GM10266 (cell line): ENCODE measurements at regions not wholly inside any gene's neighbourhood (a gene's known extent, or its start where the extent isn't known, plus 50 kb on each side); places are given as distances from the start of the nearest gene placed in this dataset.

Experiments used
- DNase-seq: peaks from one replicate; pipeline ENCODE4 v3.0.0; 2012; ENCODE audit errors: extremely low spot score
- TF ChIP-seq, protein P1 (sequence below): IDR thresholded peaks from 2 replicates; pipeline ENCODE4 v1.5.1; 2012; ENCODE audit warnings: mild to moderate bottlenecking, low read depth; ENCODE audit not compliant: control insufficient read depth, insufficient read depth; ENCODE audit errors: missing control alignments

DNA sequence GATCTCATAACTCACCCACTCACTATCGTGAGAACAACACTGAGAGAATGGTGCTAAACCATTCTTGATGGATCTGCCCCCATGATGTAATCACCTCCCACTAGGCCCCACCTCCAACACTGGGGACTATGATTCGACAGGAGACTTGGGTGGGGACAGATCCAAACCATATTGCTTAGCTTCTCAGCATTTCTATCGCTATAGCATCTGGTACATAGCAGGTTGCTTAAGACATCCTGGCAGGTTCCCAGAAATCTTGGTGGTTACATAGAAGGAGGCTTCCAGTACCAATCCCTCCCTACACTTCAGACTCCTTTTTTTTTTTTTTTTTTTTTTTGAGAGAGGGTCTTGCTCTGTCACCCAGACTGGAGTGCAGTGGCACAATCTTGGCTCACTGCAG lies 487.8 kb downstream of the EDEM1 start:
- TF ChIP-seq, protein P1, sequence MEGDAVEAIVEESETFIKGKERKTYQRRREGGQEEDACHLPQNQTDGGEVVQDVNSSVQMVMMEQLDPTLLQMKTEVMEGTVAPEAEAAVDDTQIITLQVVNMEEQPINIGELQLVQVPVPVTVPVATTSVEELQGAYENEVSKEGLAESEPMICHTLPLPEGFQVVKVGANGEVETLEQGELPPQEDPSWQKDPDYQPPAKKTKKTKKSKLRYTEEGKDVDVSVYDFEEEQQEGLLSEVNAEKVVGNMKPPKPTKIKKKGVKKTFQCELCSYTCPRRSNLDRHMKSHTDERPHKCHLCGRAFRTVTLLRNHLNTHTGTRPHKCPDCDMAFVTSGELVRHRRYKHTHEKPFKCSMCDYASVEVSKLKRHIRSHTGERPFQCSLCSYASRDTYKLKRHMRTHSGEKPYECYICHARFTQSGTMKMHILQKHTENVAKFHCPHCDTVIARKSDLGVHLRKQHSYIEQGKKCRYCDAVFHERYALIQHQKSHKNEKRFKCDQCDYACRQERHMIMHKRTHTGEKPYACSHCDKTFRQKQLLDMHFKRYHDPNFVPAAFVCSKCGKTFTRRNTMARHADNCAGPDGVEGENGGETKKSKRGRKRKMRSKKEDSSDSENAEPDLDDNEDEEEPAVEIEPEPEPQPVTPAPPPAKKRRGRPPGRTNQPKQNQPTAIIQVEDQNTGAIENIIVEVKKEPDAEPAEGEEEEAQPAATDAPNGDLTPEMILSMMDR = no peak
- no peak for DNase-seq

DNA sequence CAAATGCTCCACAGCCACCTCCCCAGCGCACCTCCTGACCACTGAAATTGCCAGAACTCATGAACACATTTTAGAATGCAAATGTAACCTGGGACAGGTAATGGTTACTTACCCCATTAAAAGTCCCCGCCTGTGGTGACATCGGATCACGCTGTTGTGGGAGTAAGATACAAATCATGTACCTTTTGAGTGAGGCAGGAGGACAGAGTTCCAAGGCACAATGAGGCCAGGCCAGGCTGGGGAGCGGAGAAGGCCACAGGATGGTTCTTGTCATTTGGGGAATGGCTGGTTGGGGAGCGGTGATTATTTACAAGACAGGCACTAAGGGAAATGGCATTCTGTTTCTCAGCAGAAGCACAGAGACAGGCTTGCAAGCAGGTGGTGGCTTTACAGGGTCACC lies 490.0 kb downstream of the EDEM1 start:
- no peak for DNase-seq
- TF ChIP-seq, protein P1 = no peak

DNA sequence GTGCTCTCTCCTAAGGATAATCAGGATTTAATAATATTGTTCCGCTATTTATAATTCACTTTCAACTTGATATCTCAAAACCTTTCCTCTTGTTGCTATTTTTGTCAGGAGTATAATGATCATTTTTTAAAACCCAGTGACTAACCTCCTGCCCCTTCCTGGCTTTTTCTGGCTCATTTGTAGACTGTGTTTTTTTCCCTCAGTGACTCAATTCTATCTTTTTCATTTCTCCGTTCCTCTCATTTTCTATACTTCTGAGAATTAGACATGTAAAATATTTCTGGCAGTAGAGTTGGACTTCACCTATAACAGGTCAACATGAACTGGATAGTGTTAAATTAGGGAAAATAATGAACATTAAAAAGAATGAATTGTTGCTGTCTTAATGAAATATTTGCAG lies 490.7 kb downstream of the EDEM1 start:
- TF ChIP-seq, protein P1 = no peak
- DNase-seq = no peak

DNA sequence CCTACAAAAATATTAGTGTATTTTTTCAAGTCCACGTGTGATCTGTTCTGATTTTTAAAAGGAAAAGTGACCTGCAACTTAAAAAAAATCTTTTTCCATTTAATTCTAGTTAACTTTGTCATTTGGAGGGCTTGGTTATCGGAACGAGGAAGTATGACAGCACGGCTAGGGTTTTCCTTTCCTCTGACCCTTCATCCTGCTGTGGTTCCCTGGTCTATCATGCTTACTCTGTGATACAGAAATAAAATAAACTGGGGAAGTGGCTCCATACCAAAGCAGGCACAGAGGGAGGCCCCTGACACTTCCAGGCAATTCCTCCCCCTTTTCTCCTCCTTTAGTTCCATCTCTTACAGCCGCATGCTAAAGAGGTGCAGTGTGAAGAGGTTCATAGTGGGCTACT lies 491.3 kb downstream of the EDEM1 start:
- no peak for DNase-seq
- TF ChIP-seq, protein P1 = no peak

DNA sequence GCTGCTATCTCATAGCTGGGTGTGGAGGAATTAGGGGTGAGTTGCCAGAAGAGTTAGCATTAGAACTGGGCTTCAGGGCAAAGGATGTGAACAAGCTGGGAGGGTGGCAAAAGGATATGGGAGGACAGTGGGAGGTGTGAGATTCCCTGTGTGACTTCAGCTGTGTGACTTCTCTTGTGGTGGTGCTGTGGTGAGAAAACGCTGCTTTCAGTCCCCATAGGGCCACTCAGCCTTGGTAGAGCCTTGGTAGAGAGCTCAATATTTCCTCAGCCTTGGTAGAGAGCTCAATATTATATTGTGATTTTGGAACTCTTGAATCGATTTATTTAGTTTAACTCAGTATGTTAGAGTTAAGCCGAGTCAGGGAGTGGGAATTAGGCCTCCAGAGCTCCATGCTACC lies 499.7 kb downstream of the EDEM1 start:
- DNase-seq = no peak
- TF ChIP-seq, protein P1 = no peak

DNA sequence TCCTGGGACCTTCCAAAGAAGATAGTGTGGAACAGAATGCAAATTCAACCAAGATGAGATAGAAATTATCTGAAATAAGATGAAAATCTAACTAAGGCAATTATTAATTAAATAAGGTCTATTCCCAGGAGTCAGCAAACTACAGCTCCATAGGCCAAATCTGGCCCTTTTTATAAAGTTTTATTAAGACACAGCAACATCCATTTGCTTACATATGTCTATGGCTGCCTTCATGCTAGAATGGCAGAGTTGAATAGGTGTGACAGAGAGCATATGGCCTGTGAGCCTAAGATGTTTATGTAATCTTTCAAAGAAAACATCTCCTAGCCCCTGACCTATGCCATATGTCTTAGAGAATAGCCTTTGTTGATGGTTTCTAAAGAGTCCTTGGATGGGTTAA lies 503.0 kb downstream of the EDEM1 start:
- DNase-seq = no peak
- TF ChIP-seq, protein P1 = no peak

DNA sequence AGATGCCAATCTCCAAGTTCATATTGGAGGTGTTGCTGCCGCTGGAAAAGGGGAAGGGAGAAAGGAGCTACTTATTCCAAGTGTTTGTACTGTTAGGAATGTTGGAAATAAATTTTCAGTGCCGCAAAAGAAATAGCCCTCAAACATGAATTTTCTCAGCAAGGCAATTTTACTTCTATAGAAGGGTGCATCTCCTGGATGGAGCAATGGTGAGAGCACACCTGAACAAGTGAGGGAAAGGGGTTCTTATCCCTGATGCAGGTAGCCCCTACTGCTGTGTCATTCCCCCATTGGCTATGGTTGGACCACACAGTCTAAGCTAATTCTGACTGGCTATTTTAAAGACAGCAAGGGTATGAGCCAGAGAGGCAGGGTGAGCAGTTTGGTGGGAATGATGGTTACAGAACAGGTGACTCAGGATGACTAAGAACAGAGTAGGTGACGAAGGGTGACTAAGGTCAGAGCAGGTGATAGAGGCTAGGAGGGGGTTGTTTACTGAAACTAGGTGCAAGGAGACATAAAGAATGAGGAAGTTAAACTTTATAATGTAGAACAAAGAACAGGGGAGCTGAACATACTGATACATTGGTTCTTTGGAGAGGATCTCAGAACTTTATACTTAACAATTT lies 503.5 kb downstream of the EDEM1 start:
- no peak for DNase-seq
- TF ChIP-seq, protein P1 = no peak
